ENCODE measurements at regions not wholly inside any gene's neighbourhood (a gene's known extent, or its start where the extent isn't known, plus 50 kb on each side); places are given as distances from the start of the nearest gene placed in this dataset.
"Not testable (repeated sequence)": the region's sequence is repeated elsewhere in the genome, so short reads cannot be mapped to it uniquely, and the experiment has no call there.

GRCh38 chr5:45893309-45893708 lies 197.1 kb upstream of the HCN1 start:
- TF ChIP-seq, protein P1, sequence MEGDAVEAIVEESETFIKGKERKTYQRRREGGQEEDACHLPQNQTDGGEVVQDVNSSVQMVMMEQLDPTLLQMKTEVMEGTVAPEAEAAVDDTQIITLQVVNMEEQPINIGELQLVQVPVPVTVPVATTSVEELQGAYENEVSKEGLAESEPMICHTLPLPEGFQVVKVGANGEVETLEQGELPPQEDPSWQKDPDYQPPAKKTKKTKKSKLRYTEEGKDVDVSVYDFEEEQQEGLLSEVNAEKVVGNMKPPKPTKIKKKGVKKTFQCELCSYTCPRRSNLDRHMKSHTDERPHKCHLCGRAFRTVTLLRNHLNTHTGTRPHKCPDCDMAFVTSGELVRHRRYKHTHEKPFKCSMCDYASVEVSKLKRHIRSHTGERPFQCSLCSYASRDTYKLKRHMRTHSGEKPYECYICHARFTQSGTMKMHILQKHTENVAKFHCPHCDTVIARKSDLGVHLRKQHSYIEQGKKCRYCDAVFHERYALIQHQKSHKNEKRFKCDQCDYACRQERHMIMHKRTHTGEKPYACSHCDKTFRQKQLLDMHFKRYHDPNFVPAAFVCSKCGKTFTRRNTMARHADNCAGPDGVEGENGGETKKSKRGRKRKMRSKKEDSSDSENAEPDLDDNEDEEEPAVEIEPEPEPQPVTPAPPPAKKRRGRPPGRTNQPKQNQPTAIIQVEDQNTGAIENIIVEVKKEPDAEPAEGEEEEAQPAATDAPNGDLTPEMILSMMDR (IDR thresholded peaks at IDR 0.05; ENCODE audit: borderline replicate concordance, insufficient read depth, low read depth, low read length), result no peak
- no peak overlapping the region for H3K4me3 ChIP-seq (ENCODE audit: low read depth, low read length)

GRCh38 chr5:45890441-45891080 lies 194.4 kb upstream of the HCN1 start:
- H3K4me3 ChIP-seq (ENCODE audit: low read depth, low read length), result not testable (repeated sequence)

GRCh38 chr5:45862763-45863162 lies 166.6 kb upstream of the HCN1 start:
- no peak overlapping the region for H3K4me3 ChIP-seq (ENCODE audit: low read depth, low read length)
- TF ChIP-seq, protein P1 (IDR thresholded peaks at IDR 0.05; ENCODE audit: borderline replicate concordance, insufficient read depth, low read depth, low read length), result no peak

GRCh38 chr5:45847877-45848276 lies 151.7 kb upstream of the HCN1 start:
- TF ChIP-seq, protein P1 (IDR thresholded peaks at IDR 0.05; ENCODE audit: borderline replicate concordance, insufficient read depth, low read depth, low read length), result no peak
- H3K4me3 ChIP-seq (ENCODE audit: low read depth, low read length), result no peak overlapping the region

GRCh38 chr5:45826055-45826454 lies 129.9 kb upstream of the HCN1 start:
- TF ChIP-seq, protein P1 (IDR thresholded peaks at IDR 0.05; ENCODE audit: borderline replicate concordance, insufficient read depth, low read depth, low read length), result no peak
- H3K4me3 ChIP-seq (ENCODE audit: low read depth, low read length), result no peak overlapping the region

DNA sequence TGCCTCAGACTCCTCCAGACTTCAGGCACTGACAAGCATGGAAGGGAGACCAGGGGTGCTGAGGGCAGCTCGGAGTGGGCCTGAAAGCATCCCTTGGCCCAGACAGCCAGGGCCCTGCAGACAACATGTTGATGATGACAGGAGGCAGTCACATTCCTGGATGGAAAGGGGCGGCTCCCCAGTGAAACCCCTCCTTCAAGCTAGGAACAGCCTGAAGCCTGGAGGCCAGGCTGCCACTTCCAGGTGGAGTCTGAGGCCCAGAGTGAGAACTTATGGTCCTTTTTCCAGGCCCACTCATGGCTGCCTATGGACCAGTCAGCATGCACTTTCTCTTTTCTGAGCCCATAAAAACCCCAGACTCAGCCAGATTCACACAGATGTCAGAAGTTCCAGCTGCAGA lies 104.2 kb upstream of the HCN1 start:
- TF ChIP-seq, protein P1 (IDR thresholded peaks at IDR 0.05; ENCODE audit: borderline replicate concordance, insufficient read depth, low read depth, low read length), result no peak
- H3K4me3 ChIP-seq (ENCODE audit: low read depth, low read length), result no peak overlapping the region

DNA sequence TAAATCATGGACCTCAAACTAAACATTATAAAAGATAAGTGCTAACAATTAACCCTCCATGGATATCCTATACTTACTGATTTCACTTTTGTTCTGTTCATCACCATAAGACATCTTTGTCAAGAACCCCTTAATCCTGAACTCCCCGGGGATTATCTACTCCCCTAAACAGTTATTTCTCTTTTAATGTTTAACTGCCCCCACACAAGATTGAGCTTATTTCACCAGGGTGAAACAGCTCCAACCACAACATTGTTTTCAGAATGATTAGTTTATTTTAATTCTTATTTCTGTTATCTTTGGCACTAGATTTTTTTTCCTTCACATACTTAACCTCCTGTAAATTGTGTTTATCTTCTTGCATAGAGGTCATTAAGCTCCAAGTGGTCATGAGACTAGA lies 103.2 kb upstream of the HCN1 start:
- TF ChIP-seq, protein P1 (IDR thresholded peaks at IDR 0.05; ENCODE audit: borderline replicate concordance, insufficient read depth, low read depth, low read length), result no peak
- H3K4me3 ChIP-seq (ENCODE audit: low read depth, low read length), result no peak overlapping the region
